OCI-LY1 (cell line): ENCODE measurements at regions not wholly inside any gene's neighbourhood (a gene's known extent, or its start where the extent isn't known, plus 50 kb on each side); places are given as distances from the start of the nearest gene placed in this dataset.

Source experiments
- H2AFZ ChIP-seq: fragments of 200-600 bp; sonication (generic), shearing (Covaris generic); 2 replicates; pipeline ENCODE4 v1.6.0; 2014; ENCODE audit warnings: antibody characterized with exemption, mild to moderate bottlenecking, low read length
- H3F3A ChIP-seq: fragments of 200-600 bp; sonication (generic), shearing (Covaris generic); 2 replicates; pipeline ENCODE4 v1.6.0; 2014; ENCODE audit warnings: mild to moderate bottlenecking, antibody characterized with exemption, low read length, moderate library complexity; ENCODE audit not compliant: insufficient read depth
- H3K27ac ChIP-seq: fragments of 200-600 bp; sonication (generic); 2 replicates; pipeline ENCODE4 v1.5.1; 2014; ENCODE audit warnings: low read length, mixed run types, mild to moderate bottlenecking, low read depth; ENCODE audit not compliant: poor library complexity, severe bottlenecking
- H3K27me3 ChIP-seq: fragments of 200-600 bp; sonication (generic); 2 replicates; pipeline ENCODE4 v1.6.0; 2014; ENCODE audit warnings: antibody characterized with exemption, mild to moderate bottlenecking, low read length, moderate library complexity; ENCODE audit not compliant: insufficient read depth
- H3K36me3 ChIP-seq: fragments of 200-600 bp; sonication (generic); 2 replicates; pipeline ENCODE4 v1.6.1; 2014; ENCODE audit warnings: mild to moderate bottlenecking, antibody characterized with exemption, low read length, moderate library complexity, mixed read lengths; ENCODE audit not compliant: insufficient read depth
- H3K4me1 ChIP-seq: fragments of 200-600 bp; sonication (generic); 2 replicates; pipeline ENCODE4 v1.5.1; 2014; ENCODE audit warnings: mild to moderate bottlenecking, low read length, moderate library complexity; ENCODE audit not compliant: insufficient read depth, severe bottlenecking
- H3K4me2 ChIP-seq: fragments of 200-600 bp; sonication (generic), shearing (Covaris generic); 2 replicates; pipeline ENCODE4 v1.6.1; 2014; ENCODE audit warnings: low read length
- H3K4me3 ChIP-seq: fragments of 200-600 bp; sonication (generic); 2 replicates; pipeline ENCODE4 v1.5.1; 2014; ENCODE audit warnings: low read length, low read depth, mild to moderate bottlenecking, mixed read lengths; ENCODE audit not compliant: poor library complexity, severe bottlenecking
- H3K79me2 ChIP-seq: fragments of 200-600 bp; shearing (Covaris generic); 2 replicates; pipeline ENCODE4 v1.6.1; 2016; ENCODE audit warnings: mixed run types, low read length, mixed read lengths; ENCODE audit not compliant: insufficient read depth
- H3K9ac ChIP-seq: fragments of 200-600 bp; sonication (generic), shearing (Covaris generic); 2 replicates; pipeline ENCODE4 v1.6.1; 2014; ENCODE audit warnings: mild to moderate bottlenecking, low read length, mixed read lengths
- H3K9me2 ChIP-seq: fragments of 200-600 bp; sonication (generic), shearing (Covaris generic); 2 replicates; pipeline ENCODE4 v1.6.1; 2014; ENCODE audit warnings: low read depth, mild to moderate bottlenecking, low read length, mixed read lengths
- H3K9me3 ChIP-seq: fragments of 200-600 bp; shearing (Covaris generic); 2 replicates; pipeline ENCODE4 v1.6.1; 2014; ENCODE audit warnings: low read length, mixed read lengths
- H4K20me1 ChIP-seq: fragments of 200-600 bp; sonication (generic), shearing (Covaris generic); 2 replicates; pipeline ENCODE4 v1.6.0; 2016; ENCODE audit warnings: mild to moderate bottlenecking, low read length; ENCODE audit not compliant: insufficient read depth
- EZH2 ChIP-seq: fragments of 200-600 bp; sonication (generic), shearing (Covaris generic); IDR thresholded peaks from 2 replicates; pipeline ENCODE4 v1.8.0; 2017; ENCODE audit warnings: borderline replicate concordance, mixed run types, mild to moderate bottlenecking, antibody characterized with exemption, low read length, moderate library complexity, mixed read lengths
- TF ChIP-seq, protein P1 (sequence below): fragments of 200-600 bp; sonication (generic), shearing (Covaris generic); IDR thresholded peaks from 2 replicates; pipeline ENCODE4 v1.5.1; 2017; ENCODE audit warnings: mild to moderate bottlenecking, antibody characterized with exemption, low read length, moderate library complexity, mixed read lengths

DNA sequence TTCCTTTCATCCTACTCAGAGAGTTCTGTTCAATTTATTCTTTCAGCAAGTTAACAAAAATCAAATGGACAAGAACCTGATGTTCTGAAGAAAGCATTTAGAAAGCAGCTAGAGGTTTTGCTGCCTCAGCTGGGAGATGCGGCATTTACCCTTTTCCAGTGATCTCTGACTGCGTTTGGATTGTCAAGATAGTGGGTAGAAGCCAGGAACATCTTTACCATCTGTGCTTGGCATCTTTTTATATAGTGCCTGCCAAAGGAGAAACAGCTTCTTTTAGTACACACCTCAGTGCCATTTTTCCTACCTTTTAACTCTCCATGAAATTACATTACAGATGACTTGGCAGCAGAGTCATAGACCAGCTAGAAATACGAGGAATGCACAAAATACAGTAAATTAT lies 680.8 kb downstream of the SLITRK1 start:
- Histone ChIP-seq H3K9me2 (no peaks in the 10 kb centered on the region), H3K4me3 (no peak overlapping the region), H3K4me1 (no peaks in the 10 kb centered on the region), H2AFZ (no peak overlapping the region), H3K27me3 (no peaks in the 10 kb centered on the region), H3K9ac (no peak overlapping the region), H3K4me2 (no peak overlapping the region), H3K79me2 (no peaks in the 10 kb centered on the region), H3K9me3 (no peaks in the 10 kb centered on the region), H3K27ac (no peak overlapping the region), H3F3A (no peaks in the 10 kb centered on the region), H3K36me3 (no peaks in the 10 kb centered on the region), H4K20me1 (no peaks in the 10 kb centered on the region)
- TF ChIP-seq, protein P1, sequence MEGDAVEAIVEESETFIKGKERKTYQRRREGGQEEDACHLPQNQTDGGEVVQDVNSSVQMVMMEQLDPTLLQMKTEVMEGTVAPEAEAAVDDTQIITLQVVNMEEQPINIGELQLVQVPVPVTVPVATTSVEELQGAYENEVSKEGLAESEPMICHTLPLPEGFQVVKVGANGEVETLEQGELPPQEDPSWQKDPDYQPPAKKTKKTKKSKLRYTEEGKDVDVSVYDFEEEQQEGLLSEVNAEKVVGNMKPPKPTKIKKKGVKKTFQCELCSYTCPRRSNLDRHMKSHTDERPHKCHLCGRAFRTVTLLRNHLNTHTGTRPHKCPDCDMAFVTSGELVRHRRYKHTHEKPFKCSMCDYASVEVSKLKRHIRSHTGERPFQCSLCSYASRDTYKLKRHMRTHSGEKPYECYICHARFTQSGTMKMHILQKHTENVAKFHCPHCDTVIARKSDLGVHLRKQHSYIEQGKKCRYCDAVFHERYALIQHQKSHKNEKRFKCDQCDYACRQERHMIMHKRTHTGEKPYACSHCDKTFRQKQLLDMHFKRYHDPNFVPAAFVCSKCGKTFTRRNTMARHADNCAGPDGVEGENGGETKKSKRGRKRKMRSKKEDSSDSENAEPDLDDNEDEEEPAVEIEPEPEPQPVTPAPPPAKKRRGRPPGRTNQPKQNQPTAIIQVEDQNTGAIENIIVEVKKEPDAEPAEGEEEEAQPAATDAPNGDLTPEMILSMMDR: no peak
- no peak for TF ChIP-seq EZH2

DNA sequence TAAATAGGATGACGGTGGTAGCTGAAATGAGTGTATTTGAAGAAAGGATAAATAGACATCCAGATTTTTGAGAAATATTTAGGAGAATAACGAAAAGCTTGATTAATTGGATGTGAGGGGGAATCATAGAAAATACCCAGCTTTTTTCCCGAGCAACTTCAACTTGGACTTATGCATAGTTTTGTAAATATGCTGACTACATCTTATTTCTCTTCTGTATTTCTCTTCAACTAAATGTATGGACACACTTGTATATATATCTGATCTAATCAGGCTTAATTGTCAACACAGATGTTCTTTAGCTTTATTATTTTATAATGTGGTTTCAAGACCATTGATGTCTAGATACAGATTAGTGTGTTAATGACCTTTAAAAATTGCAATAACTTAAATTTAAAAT lies 685.0 kb downstream of the SLITRK1 start:
- H3K4me3 ChIP-seq: no peak overlapping the region
- TF ChIP-seq, protein P1: no peak
- TF ChIP-seq EZH2: no peak
- no peak overlapping the region for H2AFZ ChIP-seq
- H4K20me1 ChIP-seq: no peaks in the 10 kb centered on the region
- H3K27ac ChIP-seq: no peak overlapping the region
- no peak overlapping the region for H3K9ac ChIP-seq
- H3K4me2 ChIP-seq: no peak overlapping the region
- no peaks in the 10 kb centered on the region for H3K9me3 ChIP-seq
- no peaks in the 10 kb centered on the region for H3K79me2 ChIP-seq
- H3K36me3 ChIP-seq: no peaks in the 10 kb centered on the region
- H3K9me2 ChIP-seq: no peaks in the 10 kb centered on the region
- H3F3A ChIP-seq: no peaks in the 10 kb centered on the region
- H3K27me3 ChIP-seq: no peaks in the 10 kb centered on the region
- no peaks in the 10 kb centered on the region for H3K4me1 ChIP-seq

DNA sequence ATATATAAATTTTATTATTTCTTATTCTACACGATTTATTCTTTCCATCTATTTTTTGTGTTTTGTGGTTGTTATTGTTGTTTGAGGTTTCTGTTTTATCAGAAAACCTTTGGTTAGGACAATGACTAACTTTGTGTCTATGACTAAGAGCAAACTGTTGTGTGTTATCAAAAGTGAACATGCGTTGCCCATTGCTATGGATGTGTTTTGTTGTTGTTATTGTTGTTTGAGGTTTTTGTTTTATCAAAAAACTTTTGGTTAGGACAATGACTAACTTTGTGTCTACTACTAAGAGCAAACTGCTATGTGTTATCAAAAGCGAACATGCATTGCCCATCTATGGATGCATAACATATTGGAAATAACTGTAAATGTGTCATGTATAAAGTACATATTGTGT lies 692.3 kb downstream of the SLITRK1 start:
- Histone ChIP-seq H3K9me2 (no peaks in the 10 kb centered on the region), H3K4me3 (no peak overlapping the region), H3K27me3 (no peaks in the 10 kb centered on the region), H3K9ac (no peak overlapping the region), H2AFZ (no peak overlapping the region), H3F3A (no peaks in the 10 kb centered on the region), H3K4me2 (no peak overlapping the region), H3K4me1 (no peaks in the 10 kb centered on the region), H3K9me3 (no peaks in the 10 kb centered on the region), H3K27ac (no peak overlapping the region), H3K36me3 (no peaks in the 10 kb centered on the region), H3K79me2 (no peaks in the 10 kb centered on the region), H4K20me1 (no peaks in the 10 kb centered on the region)
- TF ChIP-seq, protein P1: no peak
- TF ChIP-seq EZH2: no peak
